ENCODE measurements at regions not wholly inside any gene's neighbourhood (a gene's known extent, or its start where the extent isn't known, plus 50 kb on each side); places are given as distances from the start of the nearest gene placed in this dataset.

DNA sequence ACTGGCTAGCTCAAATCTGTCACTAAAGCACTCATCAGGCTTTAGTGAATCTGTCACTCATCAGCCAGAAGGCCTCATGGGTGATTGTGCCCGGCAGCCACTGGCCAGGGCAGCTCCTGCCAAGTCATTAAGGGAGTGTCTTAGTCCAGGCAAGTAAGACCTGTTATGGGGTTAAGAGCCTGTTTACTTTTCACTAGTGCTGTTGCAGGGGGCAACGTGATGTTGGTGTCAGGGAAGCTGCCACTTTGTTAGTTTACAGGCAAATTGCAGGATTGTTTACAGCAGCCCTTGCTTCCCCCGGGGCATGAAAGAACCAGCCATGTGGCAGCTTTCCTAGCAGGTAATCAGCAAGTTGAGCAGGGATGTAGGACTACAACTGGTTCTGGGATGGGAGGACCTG, 155.6 kb upstream of the NCAM1 start:
- no peak for TF ChIP-seq POLR2AphosphoS5 (IDR thresholded peaks at IDR 0.05)
- TF ChIP-seq, protein P1, sequence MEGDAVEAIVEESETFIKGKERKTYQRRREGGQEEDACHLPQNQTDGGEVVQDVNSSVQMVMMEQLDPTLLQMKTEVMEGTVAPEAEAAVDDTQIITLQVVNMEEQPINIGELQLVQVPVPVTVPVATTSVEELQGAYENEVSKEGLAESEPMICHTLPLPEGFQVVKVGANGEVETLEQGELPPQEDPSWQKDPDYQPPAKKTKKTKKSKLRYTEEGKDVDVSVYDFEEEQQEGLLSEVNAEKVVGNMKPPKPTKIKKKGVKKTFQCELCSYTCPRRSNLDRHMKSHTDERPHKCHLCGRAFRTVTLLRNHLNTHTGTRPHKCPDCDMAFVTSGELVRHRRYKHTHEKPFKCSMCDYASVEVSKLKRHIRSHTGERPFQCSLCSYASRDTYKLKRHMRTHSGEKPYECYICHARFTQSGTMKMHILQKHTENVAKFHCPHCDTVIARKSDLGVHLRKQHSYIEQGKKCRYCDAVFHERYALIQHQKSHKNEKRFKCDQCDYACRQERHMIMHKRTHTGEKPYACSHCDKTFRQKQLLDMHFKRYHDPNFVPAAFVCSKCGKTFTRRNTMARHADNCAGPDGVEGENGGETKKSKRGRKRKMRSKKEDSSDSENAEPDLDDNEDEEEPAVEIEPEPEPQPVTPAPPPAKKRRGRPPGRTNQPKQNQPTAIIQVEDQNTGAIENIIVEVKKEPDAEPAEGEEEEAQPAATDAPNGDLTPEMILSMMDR (IDR thresholded peaks at IDR 0.05) = no peak
- TF ChIP-seq EP300 (IDR thresholded peaks at IDR 0.05; ENCODE audit: low read depth) = no peak
- intact Hi-C loops (cut with DNase I; ENCODE audit: low total_unique reads) = no loop called here
- WGBS, 2 donors (ENCODE audit: low coverage in 1 of 2) = 39% methylated on average over 2 of the region's 3 CpGs; no CpG with 5 or more reads in 1 of the 2 donors

DNA sequence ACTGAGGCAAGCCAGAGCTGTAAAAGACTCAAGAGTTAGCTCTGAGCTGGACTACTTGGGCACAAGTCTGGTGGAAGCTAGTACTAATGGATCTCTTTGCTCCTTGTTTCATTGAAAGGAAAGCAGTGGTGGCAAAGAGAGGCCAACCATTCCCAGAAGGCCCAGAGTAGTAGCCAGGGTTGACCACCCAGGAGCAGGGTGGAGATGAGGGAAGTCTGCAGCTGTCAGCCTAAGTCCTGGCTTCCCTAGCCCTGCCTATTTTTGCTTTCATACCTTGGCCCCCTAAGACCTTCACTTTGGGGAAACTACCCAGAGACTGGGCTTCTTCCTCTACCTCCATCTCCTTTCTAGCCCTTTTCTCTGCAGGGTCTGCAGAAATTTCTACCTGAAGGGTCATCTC, 155.0 kb upstream of the NCAM1 start:
- no peak for TF ChIP-seq EP300 (IDR thresholded peaks at IDR 0.05; ENCODE audit: low read depth)
- TF ChIP-seq, protein P1 (IDR thresholded peaks at IDR 0.05) = no peak
- no peak for TF ChIP-seq POLR2AphosphoS5 (IDR thresholded peaks at IDR 0.05)
- no peak for TF ChIP-seq POLR2A (IDR thresholded peaks at IDR 0.05)
- no peaks in the 10 kb centered on the region for H3K27me3 ChIP-seq
- no peaks in the 10 kb centered on the region for H3K36me3 ChIP-seq
- no peaks in the 10 kb centered on the region for H3K9me3 ChIP-seq
- H3K4me1 ChIP-seq = peaks cover 0 to 9% (median 2%) of the 10 kb centered on the region in 4 donors
- no peak for DNase-seq
- no peak overlapping the region for H3K27ac ChIP-seq
- intact Hi-C loops (cut with DNase I; ENCODE audit: low total_unique reads) = no loop called here
- no peak overlapping the region for H3K4me3 ChIP-seq
- in situ Hi-C loops (cut with MboI; ENCODE audit: low pct_ligation_motif_present in 1 of 4, low pct_unique_long_range_greater_than_20kb in 1 of 4, low sequenced_read_pairs in 3 of 4) = no loop called here

More for the DNA sequence above, 155.6 kb upstream of the NCAM1 start:
- H3K4me1 ChIP-seq = peaks cover 0 to 9% (median 2%) of the 10 kb centered on the region in 4 donors
- H3K4me3 ChIP-seq = no peak overlapping the region
- no peaks in the 10 kb centered on the region for H3K9me3 ChIP-seq
- DNase-seq = no peak
- H3K27me3 ChIP-seq = no peaks in the 10 kb centered on the region
- in situ Hi-C loops (cut with MboI; ENCODE audit: low pct_ligation_motif_present in 1 of 4, low pct_unique_long_range_greater_than_20kb in 1 of 4, low sequenced_read_pairs in 3 of 4) = no loop called here
- no peak overlapping the region for H3K27ac ChIP-seq
- H3K36me3 ChIP-seq = no peaks in the 10 kb centered on the region

DNA sequence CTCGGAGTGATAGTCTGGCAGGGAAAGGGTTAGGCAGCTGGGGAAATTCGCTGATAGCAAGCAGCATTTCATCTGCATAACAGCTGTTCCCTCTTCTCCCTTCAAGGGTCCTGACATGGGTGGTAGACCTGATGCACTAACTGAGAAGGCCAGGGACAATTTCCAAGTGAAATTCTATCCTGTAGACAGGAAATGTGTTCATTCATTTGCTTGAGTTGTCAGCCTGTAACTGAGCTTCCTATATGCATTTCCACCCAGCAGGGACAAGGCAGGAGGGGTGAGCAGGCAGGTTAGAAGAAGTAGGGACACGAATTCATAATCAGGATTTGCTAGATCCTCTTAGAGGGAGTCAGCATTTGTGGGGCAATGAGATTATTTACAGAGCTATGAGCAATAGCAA, 154.3 kb upstream of the NCAM1 start:
- TF ChIP-seq EP300 (IDR thresholded peaks at IDR 0.05; ENCODE audit: low read depth) = no peak
- TF ChIP-seq POLR2A (IDR thresholded peaks at IDR 0.05) = no peak
- no peak for TF ChIP-seq POLR2AphosphoS5 (IDR thresholded peaks at IDR 0.05)
- TF ChIP-seq, protein P1 (IDR thresholded peaks at IDR 0.05) = no peak
- no peaks in the 10 kb centered on the region for H3K27me3 ChIP-seq
- H3K4me1 ChIP-seq = peaks cover 0 to 9% (median 2%) of the 10 kb centered on the region in 4 donors
- no peak overlapping the region for H3K4me3 ChIP-seq
- in situ Hi-C loops (cut with MboI; ENCODE audit: low pct_ligation_motif_present in 1 of 4, low pct_unique_long_range_greater_than_20kb in 1 of 4, low sequenced_read_pairs in 3 of 4) = no loop called here
- 31 to 63% methylated on average over 1 to 3 of the region's 3 CpGs for WGBS, 2 donors (ENCODE audit: low coverage in 1 of 2)
- no peaks in the 10 kb centered on the region for H3K9me3 ChIP-seq
- no peak for DNase-seq
- no peaks in the 10 kb centered on the region for H3K36me3 ChIP-seq
- H3K27ac ChIP-seq = no peak overlapping the region
- intact Hi-C loops (cut with DNase I; ENCODE audit: low total_unique reads) = no loop called here

DNA sequence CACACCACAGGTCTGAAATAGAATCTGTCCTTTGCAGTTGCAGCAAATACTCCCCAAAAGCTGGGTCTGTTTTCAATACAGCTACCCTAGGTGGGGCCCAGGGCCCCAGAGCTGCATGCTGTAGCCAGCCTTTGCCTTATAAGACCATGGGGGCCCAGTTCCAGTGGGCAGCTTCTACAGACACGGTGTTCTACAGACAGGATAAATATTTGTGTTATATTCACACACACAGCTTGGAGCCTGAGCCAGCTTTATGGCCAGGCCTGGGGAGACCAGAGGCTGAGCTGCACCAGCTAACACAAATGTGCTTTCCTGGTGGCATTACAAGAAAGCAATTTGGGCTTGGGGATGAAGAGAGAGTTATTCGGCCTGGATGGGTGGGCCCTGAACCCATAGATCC, 151.8 kb upstream of the NCAM1 start:
- WGBS, 2 donors (ENCODE audit: low coverage in 1 of 2) = 20 to 41% methylated on average over 1 to 2 of the region's 2 CpGs
- Histone ChIP-seq H3K27me3 (no peaks in the 10 kb centered on the region), H3K4me1 (peaks cover 0 to 9% (median 2%) of the 10 kb centered on the region in 4 donors), H3K27ac (peak overlapping the region; percentile 30 to 73 (median 40)), H3K9me3 (no peaks in the 10 kb centered on the region), H3K4me3 (no peak overlapping the region), H3K36me3 (no peaks in the 10 kb centered on the region)
- no peak for DNase-seq
- in situ Hi-C loops (cut with MboI; ENCODE audit: low pct_ligation_motif_present in 1 of 4, low pct_unique_long_range_greater_than_20kb in 1 of 4, low sequenced_read_pairs in 3 of 4) (no loop called here), intact Hi-C loops (cut with DNase I; ENCODE audit: low total_unique reads) (no loop called here)
- TF ChIP-seq, protein P1 (IDR thresholded peaks at IDR 0.05) = no peak
- TF ChIP-seq EP300 (IDR thresholded peaks at IDR 0.05; ENCODE audit: low read depth) (no peak), POLR2A (IDR thresholded peaks at IDR 0.05) (no peak), POLR2AphosphoS5 (IDR thresholded peaks at IDR 0.05) (no peak)

Data from transverse colon (tissue), 4 donors.